SK-N-MC (cell line): ENCODE measurements at regions not wholly inside any gene's neighbourhood (a gene's known extent, or its start where the extent isn't known, plus 50 kb on each side); places are given as distances from the start of the nearest gene placed in this dataset.

Experiments used
- DNase-seq: peaks from one replicate; pipeline ENCODE4 v3.0.0-alpha.2; 2011; ENCODE audit warnings: low read depth, low spot score
- H3K27ac ChIP-seq: fragments of 200-600 bp; sonication (generic); 2 replicates; pipeline ENCODE4 v1.5.1; 2016; ENCODE audit warnings: mixed run types
- H3K36me3 ChIP-seq: fragments of 200-600 bp; sonication (generic); 2 replicates; pipeline ENCODE4 v1.6.1; 2017; ENCODE audit warnings: antibody characterized with exemption, low read length, mixed read lengths; ENCODE audit not compliant: insufficient read depth
- H3K4me3 ChIP-seq: fragments of 200-600 bp; sonication (generic); 2 replicates; pipeline ENCODE4 v1.5.1; 2016
- H3K9ac ChIP-seq: fragments of 200-600 bp; sonication (generic); 2 replicates; pipeline ENCODE4 v1.8.0; 2017; ENCODE audit warnings: mixed run types, mixed read lengths; ENCODE audit not compliant: insufficient read length
- H3K9me3 ChIP-seq: fragments of 200-600 bp; sonication (generic); 2 replicates; pipeline ENCODE4 v1.6.1; 2017; ENCODE audit warnings: low read depth, mild to moderate bottlenecking, antibody characterized with exemption, low read length, moderate library complexity, mixed read lengths
- EZH2 ChIP-seq: fragments of 200-600 bp; sonication (generic); IDR thresholded peaks from one replicate; pipeline ENCODE4 v1.6.1; 2017; ENCODE audit warnings: antibody characterized with exemption
- FOXP2 ChIP-seq: optimal IDR thresholded peaks from 2 replicates; pipeline ENCODE3; 2011; ENCODE audit warnings: mild to moderate bottlenecking, moderate library complexity; ENCODE audit not compliant: insufficient read depth; ENCODE audit errors: extremely low read length, control extremely low read depth
- POLR2AphosphoS5 ChIP-seq: IDR thresholded peaks from 2 replicates; pipeline ENCODE4 v1.6.1; 2012; ENCODE audit warnings: mild to moderate bottlenecking, low read depth, low read length, borderline replicate concordance

- no peaks in the 10 kb centered on the region for H3K36me3 ChIP-seq
- no peak overlapping the region for H3K27ac ChIP-seq
- H3K4me3 ChIP-seq: no peak overlapping the region
- no peaks in the 10 kb centered on the region for H3K9me3 ChIP-seq
- no peak for TF ChIP-seq POLR2AphosphoS5
- TF ChIP-seq FOXP2: no peak
- DNase-seq: no peak
- H3K9ac ChIP-seq: no peak overlapping the region
Observed at GRCh38 chr17:79150799-79151198, 76.2 kb downstream of the ENGASE start.

- H3K27ac ChIP-seq: no peak overlapping the region
Observed at GRCh38 chr17:79150035-79150733, 75.6 kb downstream of the ENGASE start.

GRCh38 chr17:79148584-79148983 is 74.0 kb downstream of the ENGASE start:
- Histone ChIP-seq H3K9ac (no peak overlapping the region), H3K4me3 (no peak overlapping the region), H3K9me3 (no peaks in the 10 kb centered on the region), H3K27ac (no peak overlapping the region), H3K36me3 (no peaks in the 10 kb centered on the region)
- TF ChIP-seq EZH2: no peak
- DNase-seq: no peak

More at GRCh38 chr17:79150035-79150733, 75.6 kb downstream of the ENGASE start:
- Histone ChIP-seq H3K36me3 (no peaks in the 10 kb centered on the region), H3K9me3 (no peaks in the 10 kb centered on the region), H3K9ac (no peak overlapping the region), H3K4me3 (no peak overlapping the region)
- no peak for DNase-seq
- TF ChIP-seq EZH2 (no peak), FOXP2 (no peak), POLR2AphosphoS5 (no peak)

- Histone ChIP-seq H3K36me3 (no peaks in the 10 kb centered on the region), H3K9me3 (no peaks in the 10 kb centered on the region), H3K9ac (no peak overlapping the region), H3K27ac (no peak overlapping the region), H3K4me3 (no peak overlapping the region)
- no peak for TF ChIP-seq POLR2AphosphoS5
- TF ChIP-seq EZH2: no peak
- TF ChIP-seq FOXP2: no peak
- DNase-seq: no peak
Observed at GRCh38 chr17:79147746-79148506, 73.3 kb downstream of the ENGASE start.

GRCh38 chr17:79146562-79146961 is 71.9 kb downstream of the ENGASE start:
- H3K9me3 ChIP-seq: no peaks in the 10 kb centered on the region
- H3K36me3 ChIP-seq: no peaks in the 10 kb centered on the region
- no peak for DNase-seq
- TF ChIP-seq FOXP2 (no peak), EZH2 (no peak), POLR2AphosphoS5 (no peak)
- no peak overlapping the region for H3K27ac ChIP-seq
- no peak overlapping the region for H3K4me3 ChIP-seq
- no peak overlapping the region for H3K9ac ChIP-seq

GRCh38 chr17:79145548-79145947 is 70.9 kb downstream of the ENGASE start:
- DNase-seq: no peak
- H3K36me3 ChIP-seq: no peaks in the 10 kb centered on the region
- TF ChIP-seq POLR2AphosphoS5: no peak
- TF ChIP-seq EZH2: no peak
- TF ChIP-seq FOXP2: no peak
- no peak overlapping the region for H3K27ac ChIP-seq
- H3K4me3 ChIP-seq: no peak overlapping the region
- H3K9me3 ChIP-seq: no peaks in the 10 kb centered on the region
- H3K9ac ChIP-seq: no peak overlapping the region

GRCh38 chr17:79144133-79144532 is 69.5 kb downstream of the ENGASE start:
- Histone ChIP-seq H3K27ac (no peak overlapping the region), H3K9ac (no peak overlapping the region), H3K4me3 (no peak overlapping the region), H3K9me3 (no peaks in the 10 kb centered on the region), H3K36me3 (no peaks in the 10 kb centered on the region)
- no peak for TF ChIP-seq FOXP2
- no peak for TF ChIP-seq EZH2
- no peak for TF ChIP-seq POLR2AphosphoS5
- DNase-seq: no peak

GRCh38 chr17:79142375-79142774 is 67.8 kb downstream of the ENGASE start:
- Histone ChIP-seq H3K36me3 (no peaks in the 10 kb centered on the region), H3K9me3 (no peaks in the 10 kb centered on the region), H3K9ac (no peak overlapping the region), H3K4me3 (no peak overlapping the region), H3K27ac (no peak overlapping the region)
- TF ChIP-seq POLR2AphosphoS5: no peak
- TF ChIP-seq FOXP2: no peak
- TF ChIP-seq EZH2: no peak
- no peak for DNase-seq
